GM19452 (cell line): ENCODE measurements at regions not wholly inside any gene's neighbourhood (a gene's known extent, or its start where the extent isn't known, plus 50 kb on each side); places are given as distances from the start of the nearest gene placed in this dataset.
"Not testable (repeated sequence)": the region's sequence is repeated elsewhere in the genome, so short reads cannot be mapped to it uniquely, and the experiment has no call there.

ENCODE experiments used
- ATAC-seq: cut with Tn5 transposase; IDR thresholded peaks from one replicate; pipeline ENCODE4 v1.9.1; 2021; ENCODE audit not compliant: unreplicated experiment

GRCh38 chr9:33734941-33735835, 60.2 kb upstream of the PRSS3 start:
- not testable (repeated sequence) for ATAC-seq

- no peak for ATAC-seq
Observed at GRCh38 chr9:33737811-33738606, 57.4 kb upstream of the PRSS3 start.

DNA sequence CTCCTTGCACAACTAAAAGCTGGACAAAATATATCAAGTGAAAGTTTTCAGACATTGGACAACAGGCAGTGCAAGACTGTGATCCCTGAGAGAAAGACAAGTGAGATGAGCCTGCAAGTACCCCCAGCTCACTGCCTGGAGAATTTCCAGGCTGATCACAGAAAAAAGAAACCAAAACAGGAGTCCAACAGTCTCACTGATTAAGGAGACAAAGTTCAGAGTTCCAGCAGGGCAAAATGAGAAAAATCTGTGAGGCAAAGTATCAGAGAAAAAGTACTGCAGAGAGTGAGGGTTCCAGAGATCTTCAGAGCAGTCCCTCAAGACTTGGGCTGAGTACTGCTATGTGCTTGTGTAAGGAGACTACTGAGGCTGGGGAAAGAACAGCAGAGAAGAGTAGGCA, 56.0 kb upstream of the PRSS3 start:
- ATAC-seq, result no peak

GRCh38 chr9:33740075-33740474, 55.3 kb upstream of the PRSS3 start:
- ATAC-seq, result no peak

GRCh38 chr9:33740958-33741357, 54.4 kb upstream of the PRSS3 start:
- ATAC-seq, result not testable (repeated sequence)

- no peak for ATAC-seq
Observed at GRCh38 chr9:33742051-33742450, 53.3 kb upstream of the PRSS3 start.

- ATAC-seq, result no peak
Observed at GRCh38 chr9:33742519-33742918, 52.8 kb upstream of the PRSS3 start.
